ENCODE measurements at regions not wholly inside any gene's neighbourhood (a gene's known extent, or its start where the extent isn't known, plus 50 kb on each side); places are given as distances from the start of the nearest gene placed in this dataset.

DNA sequence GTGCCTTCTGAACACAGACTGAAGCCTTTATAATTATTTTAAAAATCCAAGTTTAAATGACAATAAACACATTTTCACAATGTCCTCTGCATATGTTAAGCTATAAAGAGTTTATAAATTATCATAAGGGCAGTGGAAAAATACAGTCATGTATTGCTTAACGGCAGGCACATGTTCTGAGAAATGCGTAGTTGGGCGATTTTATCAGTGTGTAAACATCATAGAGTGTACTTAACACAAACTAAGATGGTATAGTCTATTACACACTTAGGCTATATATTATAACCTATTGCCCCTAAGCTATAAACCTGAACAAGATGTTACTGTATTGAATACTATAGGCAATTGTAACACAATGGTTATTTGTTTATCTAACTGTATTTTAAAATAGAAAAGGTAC, 254.7 kb downstream of the GABRG1 start:
- BruUV-seq (replicated peaks) = no TSS peak
- Histone ChIP-seq H3K4me3 (ENCODE audit: insufficient read depth, low read depth, low read length) (no peak overlapping the region), H2BK120ac (ENCODE audit: low read depth, low read length) (no peak overlapping the region), H3K18ac (ENCODE audit: low read depth, low read length) (no peak overlapping the region), H2BK15ac (ENCODE audit: low read depth, low read length) (no peak overlapping the region), H3K9me3 (ENCODE audit: control insufficient read depth, insufficient read depth, low read length) (peaks cover 3% of the 10 kb centered on the region; the same call in 1 of the 2 replicates), H3K23ac (ENCODE audit: low read depth, low read length) (no peak overlapping the region), H3K4ac (ENCODE audit: low read depth, low read length) (no peak overlapping the region), H2BK5ac (ENCODE audit: low read depth, low read length, poor library complexity, severe bottlenecking) (no peak overlapping the region), H3K56ac (ENCODE audit: extremely low read depth, insufficient read depth, low read length) (no peak overlapping the region), H2AK9ac (replicated peaks; ENCODE audit: low read depth, low read length, poor library complexity) (no peak overlapping the region), H3K79me1 (ENCODE audit: low read depth in 1 of 2, low read length in 2 of 2) (no peaks in the 10 kb centered on the region), H3K14ac (replicated peaks; ENCODE audit: low read depth, low read length) (no peak overlapping the region), H3K4me1 (ENCODE audit: control insufficient read depth, insufficient read depth, low read length) (no peaks in the 10 kb centered on the region), H3K9me1 (ENCODE audit: insufficient read depth, low read length) (no peaks in the 10 kb centered on the region), H3K27me3 (ENCODE audit: control insufficient read depth, insufficient read depth, low read length) (no peaks in the 10 kb centered on the region), H2AFZ (replicated peaks; ENCODE audit: low read length, poor library complexity) (no peak overlapping the region), H3K4me2 (ENCODE audit: low read depth, low read length) (no peak overlapping the region), H2BK20ac (ENCODE audit: low read depth, low read length) (no peak overlapping the region), H4K8ac (ENCODE audit: low read depth in 2 of 2, low read length in 2 of 2) (no peak overlapping the region), H4K91ac (ENCODE audit: insufficient read depth, low read depth, low read length) (no peak overlapping the region), H3K9ac (ENCODE audit: low read depth, low read length) (no peak overlapping the region), H4K20me1 (ENCODE audit: insufficient read depth, low read length) (no peaks in the 10 kb centered on the region), H2AK5ac (ENCODE audit: low read depth, low read length) (no peak overlapping the region), H4K5ac (ENCODE audit: low read depth, low read length) (no peak overlapping the region), H3K27ac (ENCODE audit: insufficient read depth, low read length) (no peak overlapping the region), H3K36me3 (ENCODE audit: control insufficient read depth, insufficient read depth, low read length) (no peaks in the 10 kb centered on the region)
- ChIA-PET CTCF (no interaction called here), POLR2A (ENCODE audit: unreplicated experiment) (no interaction called here)
- WGBS, 2 experiments (ENCODE audit: extremely low coverage in 2 of 2, insufficient read length in 1 of 2) = no CpG with 5 or more reads among the region's 3 CpGs
- intact Hi-C loops (cut with micrococcal nuclease) (no loop called here), in situ Hi-C loops (cut with MboI; ENCODE audit: low sequenced_read_pairs) (no loop called here), dilution Hi-C loops (cut with HindIII; ENCODE audit: low sequenced_read_pairs, unreplicated experiment) (no loop called here)
- TF ChIP-seq CEBPB (IDR thresholded peaks at IDR 0.05; ENCODE audit: low read depth, low read length) (no peak), SMC3 (IDR thresholded peaks at IDR 0.05; ENCODE audit: low read depth, low read length) (no peak), MXI1 (IDR thresholded peaks at IDR 0.05; ENCODE audit: borderline replicate concordance, low read depth, low read length) (no peak), USF2 (IDR thresholded peaks at IDR 0.05; ENCODE audit: low read depth, low read length) (no peak), POLR2A (IDR thresholded peaks at IDR 0.05; ENCODE audit: low read depth, low read length) (no peak), CHD1 (IDR thresholded peaks at IDR 0.05; ENCODE audit: low read depth, low read length) (no peak), MAZ (IDR thresholded peaks at IDR 0.05; ENCODE audit: borderline replicate concordance, low read depth, low read length) (no peak), NFE2L2 (IDR thresholded peaks at IDR 0.05; ENCODE audit: low read depth, low read length) (no peak), RFX5 (IDR thresholded peaks at IDR 0.05; ENCODE audit: low read depth, low read length) (no peak), FOS (IDR thresholded peaks at IDR 0.05; ENCODE audit: low read depth, low read length) (no peak), RCOR1 (IDR thresholded peaks at IDR 0.05; ENCODE audit: insufficient replicate concordance, low read length) (no peak), RAD21 (IDR thresholded peaks at IDR 0.05; ENCODE audit: low read length) (no peak), BHLHE40 (IDR thresholded peaks at IDR 0.05; ENCODE audit: low read depth, low read length) (no peak)
- TF ChIP-seq, protein P1, sequence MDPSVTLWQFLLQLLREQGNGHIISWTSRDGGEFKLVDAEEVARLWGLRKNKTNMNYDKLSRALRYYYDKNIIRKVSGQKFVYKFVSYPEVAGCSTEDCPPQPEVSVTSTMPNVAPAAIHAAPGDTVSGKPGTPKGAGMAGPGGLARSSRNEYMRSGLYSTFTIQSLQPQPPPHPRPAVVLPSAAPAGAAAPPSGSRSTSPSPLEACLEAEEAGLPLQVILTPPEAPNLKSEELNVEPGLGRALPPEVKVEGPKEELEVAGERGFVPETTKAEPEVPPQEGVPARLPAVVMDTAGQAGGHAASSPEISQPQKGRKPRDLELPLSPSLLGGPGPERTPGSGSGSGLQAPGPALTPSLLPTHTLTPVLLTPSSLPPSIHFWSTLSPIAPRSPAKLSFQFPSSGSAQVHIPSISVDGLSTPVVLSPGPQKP (IDR thresholded peaks at IDR 0.05; ENCODE audit: borderline replicate concordance, low read depth, low read length) = no peak
- TF ChIP-seq, protein P2, sequence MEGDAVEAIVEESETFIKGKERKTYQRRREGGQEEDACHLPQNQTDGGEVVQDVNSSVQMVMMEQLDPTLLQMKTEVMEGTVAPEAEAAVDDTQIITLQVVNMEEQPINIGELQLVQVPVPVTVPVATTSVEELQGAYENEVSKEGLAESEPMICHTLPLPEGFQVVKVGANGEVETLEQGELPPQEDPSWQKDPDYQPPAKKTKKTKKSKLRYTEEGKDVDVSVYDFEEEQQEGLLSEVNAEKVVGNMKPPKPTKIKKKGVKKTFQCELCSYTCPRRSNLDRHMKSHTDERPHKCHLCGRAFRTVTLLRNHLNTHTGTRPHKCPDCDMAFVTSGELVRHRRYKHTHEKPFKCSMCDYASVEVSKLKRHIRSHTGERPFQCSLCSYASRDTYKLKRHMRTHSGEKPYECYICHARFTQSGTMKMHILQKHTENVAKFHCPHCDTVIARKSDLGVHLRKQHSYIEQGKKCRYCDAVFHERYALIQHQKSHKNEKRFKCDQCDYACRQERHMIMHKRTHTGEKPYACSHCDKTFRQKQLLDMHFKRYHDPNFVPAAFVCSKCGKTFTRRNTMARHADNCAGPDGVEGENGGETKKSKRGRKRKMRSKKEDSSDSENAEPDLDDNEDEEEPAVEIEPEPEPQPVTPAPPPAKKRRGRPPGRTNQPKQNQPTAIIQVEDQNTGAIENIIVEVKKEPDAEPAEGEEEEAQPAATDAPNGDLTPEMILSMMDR (conservative IDR thresholded peaks at IDR 0.05; ENCODE audit: low read depth, low read length) = no peak
- no peak for ATAC-seq (ENCODE audit: low read depth)
- no peak for DNase-seq

Data from IMR-90 (cell line).